GM12873 (cell line): ENCODE measurements at regions not wholly inside any gene's neighbourhood (a gene's known extent, or its start where the extent isn't known, plus 50 kb on each side); places are given as distances from the start of the nearest gene placed in this dataset.

Experiments
- TF ChIP-seq, protein P1 (sequence below): IDR thresholded peaks from 2 replicates; pipeline ENCODE4 v1.5.1; 2012; ENCODE audit warnings: low read depth, mild to moderate bottlenecking, moderate library complexity, low read length, control low read depth; ENCODE audit not compliant: insufficient read depth; ENCODE audit errors: missing control alignments

DNA sequence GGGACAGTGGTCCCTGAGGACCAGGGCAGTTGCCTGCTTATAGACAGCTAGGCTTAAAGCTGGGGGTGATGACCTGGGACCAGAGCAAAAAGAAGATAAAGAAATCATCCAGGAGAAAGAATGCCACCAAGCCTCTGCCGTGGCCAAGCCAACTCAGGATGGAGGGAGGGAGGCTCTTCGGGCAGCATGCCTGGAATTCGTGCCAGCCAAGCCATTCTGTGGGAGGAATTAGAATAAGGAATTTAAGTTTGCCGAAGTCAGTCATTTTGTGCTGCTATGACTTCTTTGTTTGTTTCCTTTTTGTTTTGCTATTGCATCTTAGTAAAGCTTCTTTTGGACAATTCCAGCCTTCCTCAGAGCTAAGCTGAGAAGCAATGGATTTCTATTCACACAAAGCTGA is 124.1 kb downstream of the EN1 start:
- TF ChIP-seq, protein P1, sequence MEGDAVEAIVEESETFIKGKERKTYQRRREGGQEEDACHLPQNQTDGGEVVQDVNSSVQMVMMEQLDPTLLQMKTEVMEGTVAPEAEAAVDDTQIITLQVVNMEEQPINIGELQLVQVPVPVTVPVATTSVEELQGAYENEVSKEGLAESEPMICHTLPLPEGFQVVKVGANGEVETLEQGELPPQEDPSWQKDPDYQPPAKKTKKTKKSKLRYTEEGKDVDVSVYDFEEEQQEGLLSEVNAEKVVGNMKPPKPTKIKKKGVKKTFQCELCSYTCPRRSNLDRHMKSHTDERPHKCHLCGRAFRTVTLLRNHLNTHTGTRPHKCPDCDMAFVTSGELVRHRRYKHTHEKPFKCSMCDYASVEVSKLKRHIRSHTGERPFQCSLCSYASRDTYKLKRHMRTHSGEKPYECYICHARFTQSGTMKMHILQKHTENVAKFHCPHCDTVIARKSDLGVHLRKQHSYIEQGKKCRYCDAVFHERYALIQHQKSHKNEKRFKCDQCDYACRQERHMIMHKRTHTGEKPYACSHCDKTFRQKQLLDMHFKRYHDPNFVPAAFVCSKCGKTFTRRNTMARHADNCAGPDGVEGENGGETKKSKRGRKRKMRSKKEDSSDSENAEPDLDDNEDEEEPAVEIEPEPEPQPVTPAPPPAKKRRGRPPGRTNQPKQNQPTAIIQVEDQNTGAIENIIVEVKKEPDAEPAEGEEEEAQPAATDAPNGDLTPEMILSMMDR: no peak

DNA sequence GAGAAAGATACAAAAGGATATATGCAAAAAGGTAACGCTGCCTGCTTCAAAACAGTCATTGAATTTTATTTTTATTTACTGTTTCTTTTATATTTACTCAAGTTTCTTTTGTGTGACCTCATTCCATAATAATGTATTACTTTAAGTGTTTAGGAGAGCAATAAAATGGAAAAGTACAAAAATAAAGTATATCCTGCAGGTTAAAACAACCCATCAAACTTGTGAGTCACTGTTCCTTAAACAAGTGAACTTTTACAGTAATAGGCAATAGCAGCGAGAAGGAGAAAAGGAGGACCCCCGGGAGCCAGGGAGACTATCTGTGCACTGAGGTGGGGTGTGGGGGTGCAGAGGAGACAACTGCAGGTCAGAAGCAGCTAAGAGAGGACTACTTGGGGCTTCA is 124.5 kb downstream of the EN1 start:
- TF ChIP-seq, protein P1: no peak

DNA sequence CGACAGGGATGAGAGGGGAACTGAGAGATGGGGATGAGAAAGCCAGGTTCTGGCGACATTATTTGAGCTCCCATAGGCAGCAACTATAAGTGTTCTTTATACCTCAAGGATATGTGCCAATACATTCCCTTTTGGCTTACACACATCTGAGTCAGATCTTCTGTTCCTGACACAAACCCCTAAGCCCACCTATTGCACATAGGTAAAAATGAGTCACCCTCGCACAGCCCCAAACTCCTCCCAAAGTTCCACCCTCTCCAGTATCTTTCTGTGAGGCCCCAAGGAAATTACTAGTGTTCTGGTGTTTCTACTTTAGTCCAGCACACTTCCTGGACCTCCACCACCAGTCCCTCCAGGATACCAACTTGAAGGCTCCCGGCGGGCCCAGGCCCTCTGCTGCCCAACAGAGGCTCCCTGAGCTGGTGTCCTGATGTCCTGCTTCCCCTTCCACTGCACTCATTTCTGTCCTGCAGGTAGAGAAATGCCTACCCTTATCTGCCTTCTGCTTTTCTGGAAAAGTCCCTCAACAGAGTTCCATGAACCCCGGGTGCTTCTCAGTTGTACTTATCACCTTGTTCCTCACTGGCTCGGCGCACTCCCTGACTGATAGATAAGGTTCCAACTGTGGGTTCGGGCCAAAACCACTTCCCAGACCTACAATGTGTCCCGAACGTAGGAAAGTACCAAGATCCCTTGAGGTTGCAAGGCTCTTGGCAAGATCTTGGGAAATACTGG is 125.5 kb downstream of the EN1 start:
- TF ChIP-seq, protein P1: no peak

DNA sequence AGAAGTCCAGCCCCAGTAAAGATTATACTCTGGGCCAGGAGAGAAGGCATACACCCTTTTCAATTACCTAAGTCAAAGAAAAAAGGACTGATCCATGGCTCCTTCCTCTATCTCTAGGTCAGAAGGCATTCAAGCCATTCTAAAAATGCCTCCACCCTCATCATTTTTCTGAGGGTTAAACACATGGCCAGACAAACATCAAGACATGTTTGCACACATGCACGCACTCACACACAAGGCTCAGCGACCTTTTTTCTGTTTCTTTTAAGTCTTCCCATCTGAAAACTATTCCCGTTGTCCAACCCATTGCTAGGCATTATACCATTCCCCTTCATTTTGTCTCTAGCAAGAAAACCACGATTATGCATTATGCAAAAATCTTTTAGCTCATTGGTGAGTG is 126.6 kb downstream of the EN1 start:
- TF ChIP-seq, protein P1: no peak

DNA sequence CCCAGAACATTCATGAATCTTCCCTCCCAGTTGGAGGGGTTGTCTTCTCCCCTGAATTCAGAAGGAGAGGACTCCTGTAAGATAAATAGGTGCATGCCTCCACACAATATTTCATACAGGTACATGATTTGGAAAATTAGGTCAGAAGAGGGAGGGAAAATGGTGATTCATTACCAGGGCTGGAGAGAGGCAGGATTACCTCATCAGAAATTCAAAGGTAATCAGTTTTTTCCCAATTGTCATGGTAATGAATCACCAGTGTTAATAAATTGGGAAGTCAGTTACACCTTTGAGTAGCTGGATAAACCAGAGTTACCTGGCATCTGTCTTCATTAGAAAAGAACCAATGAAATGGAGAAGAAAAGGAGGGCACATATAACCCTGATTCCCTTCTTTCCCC is 128.5 kb downstream of the EN1 start:
- TF ChIP-seq, protein P1: no peak

DNA sequence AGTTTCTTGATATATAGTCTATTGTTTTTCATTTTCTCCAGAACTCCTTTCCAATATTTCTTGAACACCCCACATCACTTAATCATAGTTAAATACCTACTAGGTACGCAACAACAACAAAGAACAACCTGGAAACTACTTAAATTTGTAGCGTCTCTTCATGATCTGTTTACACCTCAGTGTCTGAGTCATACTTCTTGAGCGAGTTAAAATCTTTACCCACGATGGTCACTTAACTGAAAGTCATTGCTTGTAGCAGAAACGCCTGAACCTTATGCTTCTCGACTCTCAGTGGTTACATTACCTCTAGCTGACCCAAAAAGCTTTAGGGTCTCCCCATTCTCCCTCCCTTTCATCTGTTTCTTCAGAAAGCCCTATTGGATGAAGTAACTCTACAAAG is 131.3 kb downstream of the EN1 start:
- TF ChIP-seq, protein P1: no peak

DNA sequence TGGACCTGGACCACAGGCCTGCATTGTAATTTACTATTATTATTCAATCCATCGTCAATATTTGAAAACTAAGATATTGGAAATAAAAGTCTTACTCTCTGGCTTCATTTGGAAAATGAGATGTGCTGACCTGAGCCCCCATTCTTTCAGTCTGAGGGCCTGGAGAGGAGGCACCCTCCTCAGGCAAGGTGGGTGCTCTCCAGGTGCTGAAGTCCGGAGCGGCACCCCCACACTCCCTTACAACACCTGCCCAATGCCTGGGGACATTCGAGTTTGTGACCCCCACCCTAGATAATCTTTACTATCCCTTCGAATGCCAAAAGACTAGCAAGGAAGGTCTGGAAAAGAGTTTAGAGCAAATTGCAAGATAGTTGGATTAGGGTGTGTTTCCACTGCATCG is 133.3 kb downstream of the EN1 start:
- TF ChIP-seq, protein P1: no peak
